ENCODE measurements at regions not wholly inside any gene's neighbourhood (a gene's known extent, or its start where the extent isn't known, plus 50 kb on each side); places are given as distances from the start of the nearest gene placed in this dataset.

DNA sequence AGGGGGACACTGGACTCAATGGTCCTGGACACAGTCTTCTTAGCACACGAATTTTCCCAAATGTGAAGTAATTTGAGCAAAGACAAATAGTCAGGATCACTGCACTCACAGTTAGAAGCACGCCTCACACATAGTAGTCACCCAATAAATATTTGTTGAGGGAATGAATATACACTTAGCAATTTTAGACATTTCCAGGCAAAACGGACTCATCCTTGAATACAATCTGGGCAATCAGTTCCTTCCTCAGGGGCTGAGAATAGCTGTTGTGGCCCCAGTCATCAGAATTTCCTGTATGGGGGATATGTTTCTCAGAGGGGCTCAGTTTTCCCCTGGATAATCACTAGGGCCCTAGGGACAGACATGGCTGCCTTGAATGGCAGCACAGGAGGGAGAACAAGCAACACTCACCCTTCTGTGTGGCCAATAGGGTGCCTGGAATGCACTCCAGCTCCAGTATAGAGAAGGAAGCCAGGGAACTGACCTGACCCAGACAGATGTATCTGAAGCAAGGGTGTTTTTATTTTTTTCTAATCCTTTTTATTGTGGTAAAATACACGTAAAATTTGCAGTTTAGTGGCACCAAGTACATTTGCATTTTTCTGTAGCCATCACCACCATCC is 282.7 kb upstream of the ZNF32 start:
- DNase-seq (ENCODE audit: low read depth in 4 of 6, low spot score in 6 of 6): no peak

DNA sequence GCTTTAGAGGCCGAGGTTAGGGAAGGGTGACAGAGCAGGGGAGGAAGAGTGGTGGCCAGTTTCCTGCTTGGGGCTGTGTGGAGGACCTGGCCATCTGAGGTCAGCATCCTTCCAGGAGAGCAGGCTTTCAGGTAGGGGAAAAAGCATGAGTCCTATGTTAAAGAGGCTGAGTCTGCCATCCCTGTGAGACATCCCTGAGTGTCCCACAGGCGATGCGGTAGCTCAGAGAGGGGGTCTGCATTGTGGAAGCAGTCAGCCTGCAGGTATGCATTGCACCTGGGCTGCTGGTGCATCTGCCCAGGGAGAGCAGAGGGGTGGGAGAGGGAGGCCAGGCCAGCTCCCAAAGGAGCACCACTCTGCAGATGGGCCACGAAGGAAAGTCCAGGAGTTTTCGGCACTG is 282.1 kb upstream of the ZNF32 start:
- Histone ChIP-seq H3K27ac (ENCODE audit: low read depth, low read length) (no peak overlapping the region), H3K4me1 (ENCODE audit: control insufficient read depth, insufficient read depth, low read length) (no peaks in the 10 kb centered on the region), H3K27me3 (ENCODE audit: control insufficient read depth, insufficient read depth, low read length) (no peaks in the 10 kb centered on the region), H3K9me3 (ENCODE audit: control insufficient read depth, insufficient read depth, low read length) (peaks cover 2% of the 10 kb centered on the region), H3K36me3 (ENCODE audit: control insufficient read depth, insufficient read depth, low read length) (no peaks in the 10 kb centered on the region), H3K4me3 (ENCODE audit: low read depth, low read length) (no peak overlapping the region)
- 94% methylated on average over 3 of the region's 5 CpGs for WGBS (ENCODE audit: insufficient coverage)
- DNase-seq (ENCODE audit: low read depth in 4 of 6, low spot score in 6 of 6): no peak

More for the DNA sequence above, 282.7 kb upstream of the ZNF32 start:
- Histone ChIP-seq H3K4me1 (ENCODE audit: control insufficient read depth, insufficient read depth, low read length) (no peaks in the 10 kb centered on the region), H3K27me3 (ENCODE audit: control insufficient read depth, insufficient read depth, low read length) (no peaks in the 10 kb centered on the region), H3K4me3 (ENCODE audit: low read depth, low read length) (no peak overlapping the region), H3K9me3 (ENCODE audit: control insufficient read depth, insufficient read depth, low read length) (peaks cover 2% of the 10 kb centered on the region), H3K27ac (ENCODE audit: low read depth, low read length) (no peak overlapping the region), H3K36me3 (ENCODE audit: control insufficient read depth, insufficient read depth, low read length) (no peaks in the 10 kb centered on the region)
- 80% methylated on average over 1 of the region's 4 CpGs for WGBS (ENCODE audit: insufficient coverage)

DNA sequence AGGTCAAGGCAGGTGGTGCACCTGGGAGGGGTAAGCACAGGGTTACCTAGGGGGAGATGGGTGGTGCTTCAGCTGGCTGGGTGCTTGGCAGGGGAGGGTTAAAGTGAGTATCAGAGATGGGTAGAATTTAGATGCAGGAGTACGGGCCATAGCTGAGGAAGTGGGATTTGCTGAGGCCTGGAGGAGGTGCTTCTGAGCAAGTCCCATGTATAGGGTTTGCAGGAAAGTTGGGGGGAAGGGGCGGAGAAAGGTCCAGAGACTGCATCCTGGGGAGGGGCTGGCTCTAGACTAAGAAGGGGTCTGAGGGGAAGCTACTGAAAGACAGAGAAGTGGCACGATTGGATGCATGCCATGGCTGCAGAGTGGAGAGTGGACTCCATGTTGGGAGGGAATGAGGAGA is 281.6 kb upstream of the ZNF32 start:
- H3K4me3 ChIP-seq (ENCODE audit: low read depth, low read length): no peak overlapping the region
- H3K27ac ChIP-seq (ENCODE audit: low read depth, low read length): no peak overlapping the region
- no peaks in the 10 kb centered on the region for H3K4me1 ChIP-seq (ENCODE audit: control insufficient read depth, insufficient read depth, low read length)
- H3K36me3 ChIP-seq (ENCODE audit: control insufficient read depth, insufficient read depth, low read length): no peaks in the 10 kb centered on the region
- no peaks in the 10 kb centered on the region for H3K27me3 ChIP-seq (ENCODE audit: control insufficient read depth, insufficient read depth, low read length)
- 89% methylated on average over 3 of the region's 3 CpGs for WGBS (ENCODE audit: insufficient coverage)
- no peak for DNase-seq (ENCODE audit: low read depth in 4 of 6, low spot score in 6 of 6)
- H3K9me3 ChIP-seq (ENCODE audit: control insufficient read depth, insufficient read depth, low read length): peaks cover 2% of the 10 kb centered on the region

- no peaks in the 10 kb centered on the region for H3K4me1 ChIP-seq (ENCODE audit: control insufficient read depth, insufficient read depth, low read length)
- H3K36me3 ChIP-seq (ENCODE audit: control insufficient read depth, insufficient read depth, low read length): no peaks in the 10 kb centered on the region
- no peak overlapping the region for H3K27ac ChIP-seq (ENCODE audit: low read depth, low read length)
- WGBS (ENCODE audit: insufficient coverage): 91% methylated on average over 6 of the region's 6 CpGs
- DNase-seq (ENCODE audit: low read depth in 4 of 6, low spot score in 6 of 6): no peak
- peaks cover 2% of the 10 kb centered on the region for H3K9me3 ChIP-seq (ENCODE audit: control insufficient read depth, insufficient read depth, low read length)
- H3K4me3 ChIP-seq (ENCODE audit: low read depth, low read length): no peak overlapping the region
- no peaks in the 10 kb centered on the region for H3K27me3 ChIP-seq (ENCODE audit: control insufficient read depth, insufficient read depth, low read length)
Measured at GRCh38 chr10:43929122-43929521, 280.4 kb upstream of the ZNF32 start.

GRCh38 chr10:43928425-43928968 is 279.8 kb upstream of the ZNF32 start:
- DNase-seq (ENCODE audit: low read depth in 4 of 6, low spot score in 6 of 6): no peak
- Histone ChIP-seq H3K4me3 (ENCODE audit: low read depth, low read length) (no peak overlapping the region), H3K27ac (ENCODE audit: low read depth, low read length) (no peak overlapping the region), H3K4me1 (ENCODE audit: control insufficient read depth, insufficient read depth, low read length) (no peaks in the 10 kb centered on the region), H3K36me3 (ENCODE audit: control insufficient read depth, insufficient read depth, low read length) (no peaks in the 10 kb centered on the region), H3K9me3 (ENCODE audit: control insufficient read depth, insufficient read depth, low read length) (no peaks in the 10 kb centered on the region), H3K27me3 (ENCODE audit: control insufficient read depth, insufficient read depth, low read length) (no peaks in the 10 kb centered on the region)
- 79% methylated on average over 7 of the region's 7 CpGs for WGBS (ENCODE audit: insufficient coverage)

- DNase-seq (ENCODE audit: low read depth in 4 of 6, low spot score in 6 of 6): no peak
- no peaks in the 10 kb centered on the region for H3K9me3 ChIP-seq (ENCODE audit: control insufficient read depth, insufficient read depth, low read length)
- no peak overlapping the region for H3K27ac ChIP-seq (ENCODE audit: low read depth, low read length)
- no peaks in the 10 kb centered on the region for H3K27me3 ChIP-seq (ENCODE audit: control insufficient read depth, insufficient read depth, low read length)
- H3K4me1 ChIP-seq (ENCODE audit: control insufficient read depth, insufficient read depth, low read length): no peaks in the 10 kb centered on the region
- WGBS (ENCODE audit: insufficient coverage): 83% methylated on average over 7 of the region's 7 CpGs
- no peak overlapping the region for H3K4me3 ChIP-seq (ENCODE audit: low read depth, low read length)
- H3K36me3 ChIP-seq (ENCODE audit: control insufficient read depth, insufficient read depth, low read length): no peaks in the 10 kb centered on the region
Measured at GRCh38 chr10:43926875-43927406, 278.3 kb upstream of the ZNF32 start.

- H3K4me1 ChIP-seq (ENCODE audit: control insufficient read depth, insufficient read depth, low read length): no peaks in the 10 kb centered on the region
- no peaks in the 10 kb centered on the region for H3K27me3 ChIP-seq (ENCODE audit: control insufficient read depth, insufficient read depth, low read length)
- WGBS (ENCODE audit: insufficient coverage): no CpG with 5 or more reads among the region's 5 CpGs
- no peaks in the 10 kb centered on the region for H3K36me3 ChIP-seq (ENCODE audit: control insufficient read depth, insufficient read depth, low read length)
- no peak overlapping the region for H3K4me3 ChIP-seq (ENCODE audit: low read depth, low read length)
- DNase-seq (ENCODE audit: low read depth in 4 of 6, low spot score in 6 of 6): no peak
- H3K9me3 ChIP-seq (ENCODE audit: control insufficient read depth, insufficient read depth, low read length): no peaks in the 10 kb centered on the region
- no peak overlapping the region for H3K27ac ChIP-seq (ENCODE audit: low read depth, low read length)
Measured at GRCh38 chr10:43926371-43926770, 277.7 kb upstream of the ZNF32 start.

- H3K4me3 ChIP-seq (ENCODE audit: low read depth, low read length): no peak overlapping the region
- H3K9me3 ChIP-seq (ENCODE audit: control insufficient read depth, insufficient read depth, low read length): no peaks in the 10 kb centered on the region
- H3K36me3 ChIP-seq (ENCODE audit: control insufficient read depth, insufficient read depth, low read length): no peaks in the 10 kb centered on the region
- H3K27ac ChIP-seq (ENCODE audit: low read depth, low read length): no peak overlapping the region
- H3K27me3 ChIP-seq (ENCODE audit: control insufficient read depth, insufficient read depth, low read length): no peaks in the 10 kb centered on the region
- WGBS (ENCODE audit: insufficient coverage): 97% methylated on average over 3 of the region's 7 CpGs
- DNase-seq (ENCODE audit: low read depth in 4 of 6, low spot score in 6 of 6): no peak
- no peaks in the 10 kb centered on the region for H3K4me1 ChIP-seq (ENCODE audit: control insufficient read depth, insufficient read depth, low read length)
Measured at GRCh38 chr10:43925793-43926192, 277.1 kb upstream of the ZNF32 start.

- DNase-seq (ENCODE audit: low read depth in 4 of 6, low spot score in 6 of 6): no peak
- no peak overlapping the region for H3K4me3 ChIP-seq (ENCODE audit: low read depth, low read length)
- H3K4me1 ChIP-seq (ENCODE audit: control insufficient read depth, insufficient read depth, low read length): no peaks in the 10 kb centered on the region
- WGBS (ENCODE audit: insufficient coverage): 53% methylated on average over 2 of the region's 2 CpGs
- no peaks in the 10 kb centered on the region for H3K36me3 ChIP-seq (ENCODE audit: control insufficient read depth, insufficient read depth, low read length)
- H3K9me3 ChIP-seq (ENCODE audit: control insufficient read depth, insufficient read depth, low read length): no peaks in the 10 kb centered on the region
- H3K27me3 ChIP-seq (ENCODE audit: control insufficient read depth, insufficient read depth, low read length): no peaks in the 10 kb centered on the region
- no peak overlapping the region for H3K27ac ChIP-seq (ENCODE audit: low read depth, low read length)
Measured at GRCh38 chr10:43923328-43923727, 274.6 kb upstream of the ZNF32 start.

Measured in spinal cord (tissue), 9 donors.